ENCODE measurements at regions not wholly inside any gene's neighbourhood (a gene's known extent, or its start where the extent isn't known, plus 50 kb on each side); places are given as distances from the start of the nearest gene placed in this dataset.

DNA sequence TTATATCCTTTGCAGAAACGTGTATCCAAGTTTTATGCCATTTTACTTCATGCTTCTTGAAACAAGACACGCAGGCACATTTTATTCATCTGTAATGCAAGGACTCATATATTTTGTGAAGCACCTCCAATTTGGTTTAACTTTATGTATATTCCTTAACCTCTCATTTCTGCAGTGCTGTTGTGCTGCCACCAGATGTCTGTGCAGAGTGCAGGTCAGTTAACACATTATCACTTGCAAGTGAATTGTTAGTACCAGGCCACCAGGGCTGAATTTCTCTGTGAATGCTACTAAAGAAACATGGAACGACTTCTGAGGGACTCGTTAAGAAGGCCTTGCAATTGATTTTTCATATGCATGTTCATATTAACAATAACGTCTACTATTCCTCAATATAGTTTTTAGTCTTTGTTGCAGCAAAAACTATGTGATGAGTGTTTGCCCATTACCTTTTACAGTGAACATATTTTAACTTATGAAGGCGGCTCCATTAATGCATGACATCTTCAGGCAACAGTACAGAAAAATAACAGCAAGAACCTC lies 770.3 kb downstream of the NLGN4X start:
- no peak for TF ChIP-seq POLR2AphosphoS5 (IDR thresholded peaks at IDR 0.05; ENCODE audit: low read depth, low read length)
- no peak for TF ChIP-seq TAF1 (IDR thresholded peaks at IDR 0.05; ENCODE audit: borderline replicate concordance, insufficient read depth, low read length)

Data from PFSK-1 (cell line).